ENCODE measurements at regions not wholly inside any gene's neighbourhood (a gene's known extent, or its start where the extent isn't known, plus 50 kb on each side); places are given as distances from the start of the nearest gene placed in this dataset.

DNA sequence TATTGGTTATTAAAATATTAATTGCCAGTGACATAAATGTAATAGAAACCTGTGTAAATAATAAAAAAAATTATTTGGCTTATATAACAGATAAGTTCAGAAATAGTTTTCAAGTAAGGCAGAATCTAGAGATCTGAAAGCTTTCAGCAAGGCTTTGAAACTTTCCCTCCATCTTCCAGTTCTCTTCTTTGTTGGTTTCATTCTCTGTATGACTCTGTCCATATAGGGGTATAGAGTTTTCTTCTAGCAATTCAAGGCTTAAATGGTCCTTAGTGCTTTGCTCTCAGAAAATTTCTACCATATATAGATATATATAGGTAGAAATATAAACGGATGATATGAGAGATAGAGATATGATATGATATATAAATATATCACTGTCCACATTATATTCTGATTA, 160.5 kb upstream of the GABRA2 start:
- 60 to 81% methylated on average over 1 of the region's 1 CpG for WGBS, 2 donors (ENCODE audit: low coverage in 1 of 2)
- in situ Hi-C loops (cut with MboI; ENCODE audit: low pct_ligation_motif_present in 1 of 4, low pct_unique_long_range_greater_than_20kb in 1 of 4, low sequenced_read_pairs in 3 of 4) (no loop called here), intact Hi-C loops (cut with DNase I; ENCODE audit: low total_unique reads) (no loop called here)
- no peak for DNase-seq
- Histone ChIP-seq H3K4me3 (no peak overlapping the region), H3K27ac (no peak overlapping the region), H3K27me3 (no peaks in the 10 kb centered on the region), H3K9me3 (no peaks in the 10 kb centered on the region), H3K4me1 (no peaks in the 10 kb centered on the region), H3K36me3 (no peaks in the 10 kb centered on the region)
- TF ChIP-seq EP300 (IDR thresholded peaks at IDR 0.05; ENCODE audit: low read depth), result no peak

DNA sequence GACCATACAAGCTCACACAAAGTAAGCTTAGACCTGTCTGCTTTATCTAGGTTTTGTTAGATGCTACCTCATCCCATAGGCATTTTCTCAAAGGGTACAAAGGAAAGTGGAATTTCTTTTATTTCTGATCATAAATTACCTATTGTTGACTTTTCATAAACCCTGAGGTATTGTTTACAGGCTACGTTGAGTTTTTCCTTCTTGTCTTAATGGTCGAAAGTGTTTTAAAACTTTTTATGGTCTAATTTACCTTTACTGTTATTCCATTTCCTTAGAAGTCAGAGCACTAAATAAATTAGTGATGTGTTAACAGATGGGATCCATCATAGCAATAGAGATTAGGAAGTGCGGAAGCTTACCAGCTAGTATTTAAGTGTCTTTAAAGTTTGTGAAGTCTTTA, 159.2 kb upstream of the GABRA2 start:
- Histone ChIP-seq H3K4me1 (no peaks in the 10 kb centered on the region), H3K36me3 (no peaks in the 10 kb centered on the region), H3K27ac (no peak overlapping the region), H3K4me3 (no peak overlapping the region), H3K9me3 (no peaks in the 10 kb centered on the region), H3K27me3 (no peaks in the 10 kb centered on the region)
- DNase-seq, result no peak
- no peak for TF ChIP-seq POLR2AphosphoS5 (IDR thresholded peaks at IDR 0.05)
- TF ChIP-seq EP300 (IDR thresholded peaks at IDR 0.05; ENCODE audit: low read depth), result no peak
- no peak for TF ChIP-seq CTCF (IDR thresholded peaks at IDR 0.05)
- TF ChIP-seq POLR2A (IDR thresholded peaks at IDR 0.05), result no peak
- 16 to 27% methylated on average over 3 of the region's 3 CpGs for WGBS, 2 donors (ENCODE audit: low coverage in 1 of 2)
- in situ Hi-C loops (cut with MboI; ENCODE audit: low pct_ligation_motif_present in 1 of 4, low pct_unique_long_range_greater_than_20kb in 1 of 4, low sequenced_read_pairs in 3 of 4) (no loop called here), intact Hi-C loops (cut with DNase I; ENCODE audit: low total_unique reads) (no loop called here)

GRCh38 chr4:46524751-46525150, 134.8 kb upstream of the GABRA2 start:
- Histone ChIP-seq H3K27ac (no peak overlapping the region), H3K36me3 (no peaks in the 10 kb centered on the region), H3K4me3 (no peak overlapping the region), H3K4me1 (no peaks in the 10 kb centered on the region), H3K27me3 (no peaks in the 10 kb centered on the region), H3K9me3 (no peaks in the 10 kb centered on the region)
- no peak for DNase-seq
- intact Hi-C loops (cut with DNase I; ENCODE audit: low total_unique reads), result no loop called here
- 29 to 77% methylated on average over 1 to 3 of the region's 3 CpGs for WGBS, 2 donors (ENCODE audit: low coverage in 1 of 2)
- in situ Hi-C loops (cut with MboI; ENCODE audit: low pct_ligation_motif_present in 1 of 4, low pct_unique_long_range_greater_than_20kb in 1 of 4, low sequenced_read_pairs in 3 of 4), result no loop called here
- TF ChIP-seq POLR2AphosphoS5 (IDR thresholded peaks at IDR 0.05) (no peak), POLR2A (IDR thresholded peaks at IDR 0.05) (no peak), CTCF (IDR thresholded peaks at IDR 0.05) (no peak), EP300 (IDR thresholded peaks at IDR 0.05; ENCODE audit: low read depth) (no peak)

- H3K4me1 ChIP-seq, result no peaks in the 10 kb centered on the region
- intact Hi-C loops (cut with DNase I; ENCODE audit: low total_unique reads) (no loop called here), in situ Hi-C loops (cut with MboI; ENCODE audit: low pct_ligation_motif_present in 1 of 4, low pct_unique_long_range_greater_than_20kb in 1 of 4, low sequenced_read_pairs in 3 of 4) (no loop called here)
- H3K36me3 ChIP-seq, result no peaks in the 10 kb centered on the region
- no peak for TF ChIP-seq EP300 (IDR thresholded peaks at IDR 0.05; ENCODE audit: low read depth)
- no peaks in the 10 kb centered on the region for H3K27me3 ChIP-seq
- H3K27ac ChIP-seq, result no peak overlapping the region
- no peaks in the 10 kb centered on the region for H3K9me3 ChIP-seq
- DNase-seq, result no peak
- no peak overlapping the region for H3K4me3 ChIP-seq
Observed at GRCh38 chr4:46520361-46520760, 130.4 kb upstream of the GABRA2 start.

GRCh38 chr4:46515940-46516339, 126.0 kb upstream of the GABRA2 start:
- DNase-seq, result no peak
- intact Hi-C loops (cut with DNase I; ENCODE audit: low total_unique reads) (no loop called here), in situ Hi-C loops (cut with MboI; ENCODE audit: low pct_ligation_motif_present in 1 of 4, low pct_unique_long_range_greater_than_20kb in 1 of 4, low sequenced_read_pairs in 3 of 4) (no loop called here)
- Histone ChIP-seq H3K27ac (no peak overlapping the region), H3K4me1 (no peaks in the 10 kb centered on the region), H3K36me3 (no peaks in the 10 kb centered on the region), H3K4me3 (no peak overlapping the region), H3K27me3 (no peaks in the 10 kb centered on the region), H3K9me3 (no peaks in the 10 kb centered on the region)
- WGBS, 2 donors (ENCODE audit: low coverage in 1 of 2), result 92 to 100% methylated on average over 1 to 2 of the region's 2 CpGs
- TF ChIP-seq EP300 (IDR thresholded peaks at IDR 0.05; ENCODE audit: low read depth) (no peak), POLR2A (IDR thresholded peaks at IDR 0.05) (no peak), POLR2AphosphoS5 (IDR thresholded peaks at IDR 0.05) (no peak), CTCF (IDR thresholded peaks at IDR 0.05) (no peak)
